ENCODE measurements at regions not wholly inside any gene's neighbourhood (a gene's known extent, or its start where the extent isn't known, plus 50 kb on each side); places are given as distances from the start of the nearest gene placed in this dataset.

DNA sequence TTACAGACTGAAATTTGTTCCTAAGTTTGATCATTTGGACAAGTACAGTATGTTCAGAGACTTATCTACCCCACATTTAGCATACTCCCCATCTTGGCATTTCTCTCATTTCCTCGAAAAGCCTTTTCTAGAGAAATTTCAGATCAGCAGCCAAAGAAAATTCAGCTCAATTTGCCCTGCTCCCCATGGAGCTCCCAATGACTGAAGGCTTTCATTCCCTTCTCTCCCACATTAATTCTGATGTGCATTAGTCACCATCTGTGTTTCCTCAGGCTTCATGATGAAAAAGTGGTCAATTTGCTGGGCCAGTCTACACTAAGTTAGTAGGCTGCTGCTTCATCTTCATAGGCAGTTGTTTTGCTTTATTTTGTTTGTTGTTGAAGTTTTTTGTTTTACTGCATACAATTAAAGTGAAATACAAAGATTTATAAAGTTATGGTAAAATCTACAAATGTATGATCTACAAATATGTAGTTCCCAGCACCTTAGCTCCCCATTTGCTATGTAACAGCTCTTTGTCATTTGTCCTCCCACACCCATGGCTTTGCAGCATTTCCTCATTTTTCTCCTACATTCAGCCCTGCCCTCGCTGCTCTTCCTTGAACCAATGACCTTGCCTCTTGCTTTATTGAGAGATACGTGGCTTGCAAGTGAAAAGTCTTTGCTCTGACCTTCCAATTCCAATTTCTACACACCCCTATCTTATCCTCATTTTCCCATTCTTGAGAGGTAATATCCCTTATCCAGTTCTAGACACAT is 193.9 kb downstream of the ANAPC10 start:
- DNase-seq = no peak

DNA sequence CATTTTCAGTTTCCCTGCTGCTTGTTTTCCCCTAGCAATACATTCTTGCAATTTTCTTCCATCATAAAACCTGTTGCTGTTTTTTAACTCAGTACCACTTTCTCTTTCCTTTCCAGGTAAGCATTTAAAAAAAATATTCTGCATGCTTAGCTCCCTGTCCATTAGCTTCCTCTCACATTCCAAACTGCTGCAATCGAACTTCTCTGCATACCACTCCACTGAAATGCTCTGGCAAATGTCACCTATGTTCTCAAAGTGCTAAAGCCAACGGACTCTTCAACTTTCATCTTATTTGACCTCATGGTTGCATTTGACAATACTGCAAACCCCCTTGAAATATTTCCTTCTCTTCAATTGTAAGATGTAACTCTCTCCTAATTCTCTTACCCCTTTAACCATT is 192.7 kb downstream of the ANAPC10 start:
- no peak for DNase-seq

DNA sequence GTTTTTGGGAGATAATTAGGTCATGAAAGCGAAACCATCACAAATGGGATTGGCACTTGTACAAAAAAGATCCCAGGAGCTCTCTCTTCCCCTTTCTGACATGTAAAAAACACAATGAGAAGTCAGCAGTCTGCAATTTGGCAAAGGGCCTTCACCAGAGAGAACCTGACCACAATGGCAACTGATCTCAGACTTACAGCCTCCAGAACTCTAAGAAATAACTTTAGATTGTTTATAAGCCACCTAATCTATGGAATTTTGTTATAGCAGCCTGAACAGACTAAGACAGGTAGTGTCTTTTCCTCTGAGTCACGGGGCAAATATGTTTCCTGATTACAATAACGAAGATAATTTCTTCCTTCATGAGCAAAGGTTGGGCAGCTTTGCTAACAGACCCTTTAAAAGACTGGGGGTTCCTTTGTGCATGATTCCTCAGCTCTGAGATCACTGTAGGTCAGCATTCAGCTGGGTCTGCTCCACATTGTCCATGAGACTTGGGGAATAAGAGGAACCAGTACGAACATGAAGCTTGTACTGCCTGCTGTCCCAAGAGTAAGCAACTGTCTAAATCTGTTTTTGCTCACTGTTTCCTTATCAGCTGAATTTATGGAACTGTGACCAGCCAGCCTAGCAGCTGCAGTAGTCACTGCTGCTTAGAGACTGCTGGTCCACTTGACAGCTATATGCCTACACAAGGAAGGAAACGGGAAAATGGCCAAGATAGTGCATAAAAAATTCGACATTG is 191.6 kb downstream of the ANAPC10 start:
- no peak for DNase-seq

DNA sequence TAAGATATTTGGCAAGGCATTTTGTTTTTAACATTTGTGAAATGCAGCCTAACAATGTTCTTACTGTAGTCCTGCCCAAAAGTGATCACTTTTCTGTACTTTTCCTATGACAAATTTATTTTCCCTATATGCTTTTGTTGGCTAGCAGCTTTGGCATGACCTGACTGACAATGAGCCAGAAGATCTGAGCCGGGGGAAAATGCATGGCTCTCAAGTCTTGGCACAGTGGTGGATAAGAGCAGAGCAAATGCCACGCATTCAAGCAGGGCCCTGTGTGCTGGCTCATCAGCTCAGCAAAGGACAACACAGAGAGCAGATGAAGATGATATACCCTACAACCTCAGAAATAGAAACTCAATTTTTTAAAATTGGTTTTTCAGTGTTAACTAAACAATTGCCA is 187.3 kb downstream of the ANAPC10 start:
- peak; percentile 49 for DNase-seq

Measured in right forelimb (tissue), 1 donor.